IPS-18c (cell line): ENCODE measurements at regions not wholly inside any gene's neighbourhood (a gene's known extent, or its start where the extent isn't known, plus 50 kb on each side); places are given as distances from the start of the nearest gene placed in this dataset.
"Not testable (repeated sequence)": the region's sequence is repeated elsewhere in the genome, so short reads cannot be mapped to it uniquely, and the experiment has no call there.

Experiments
- H3K4me3 ChIP-seq: 2 replicates; pipeline ENCODE4 v1.7.0; 2013; ENCODE audit warnings: low read depth, mild to moderate bottlenecking, low read length, moderate library complexity; ENCODE audit not compliant: insufficient read depth
- H3K9me3 ChIP-seq: one replicate; pipeline ENCODE4 v1.6.1; 2013; ENCODE audit warnings: mild to moderate bottlenecking, low read length, moderate library complexity; ENCODE audit not compliant: control insufficient read depth, insufficient read depth

DNA sequence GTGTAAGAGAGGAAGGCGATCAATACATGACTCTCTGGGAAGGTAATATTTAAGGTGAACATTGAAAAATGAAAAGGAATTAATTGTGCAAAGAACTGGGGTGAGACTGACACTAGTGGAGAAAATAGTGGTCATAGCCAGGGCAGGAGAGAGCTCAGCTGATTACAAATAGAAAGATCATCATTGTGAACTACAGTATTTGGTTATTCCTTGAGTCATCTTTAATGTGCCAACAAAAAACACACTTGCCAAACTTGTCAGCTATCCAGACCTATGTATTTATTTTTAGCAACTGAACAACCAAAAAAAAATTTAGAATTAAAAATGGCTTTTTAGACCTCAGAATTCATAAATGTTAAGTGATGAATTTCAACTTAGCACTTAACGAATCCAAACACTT is 749.8 kb upstream of the CDH9 start:
- Histone ChIP-seq H3K9me3 (no peaks in the 10 kb centered on the region), H3K4me3 (no peak overlapping the region)

DNA sequence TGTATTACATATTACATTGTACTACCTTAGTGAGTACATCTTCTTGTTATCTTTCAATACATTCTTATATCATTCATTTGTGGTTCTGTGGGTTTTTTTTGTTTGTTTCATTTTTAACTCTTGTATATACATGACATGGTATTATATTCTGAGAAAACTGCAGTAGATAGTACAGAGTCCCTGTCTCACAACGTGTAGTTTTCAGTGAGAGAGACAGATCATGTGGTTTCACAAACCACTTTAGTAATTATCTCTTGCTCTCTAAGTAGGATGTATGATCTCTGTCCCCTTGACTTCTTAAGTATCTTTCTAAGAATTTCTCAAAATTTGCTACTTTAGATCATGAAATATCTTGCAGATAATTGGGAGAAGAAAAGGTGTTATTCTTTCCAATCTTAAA is 745.9 kb upstream of the CDH9 start:
- no peaks in the 10 kb centered on the region for H3K9me3 ChIP-seq
- H3K4me3 ChIP-seq: no peak overlapping the region

DNA sequence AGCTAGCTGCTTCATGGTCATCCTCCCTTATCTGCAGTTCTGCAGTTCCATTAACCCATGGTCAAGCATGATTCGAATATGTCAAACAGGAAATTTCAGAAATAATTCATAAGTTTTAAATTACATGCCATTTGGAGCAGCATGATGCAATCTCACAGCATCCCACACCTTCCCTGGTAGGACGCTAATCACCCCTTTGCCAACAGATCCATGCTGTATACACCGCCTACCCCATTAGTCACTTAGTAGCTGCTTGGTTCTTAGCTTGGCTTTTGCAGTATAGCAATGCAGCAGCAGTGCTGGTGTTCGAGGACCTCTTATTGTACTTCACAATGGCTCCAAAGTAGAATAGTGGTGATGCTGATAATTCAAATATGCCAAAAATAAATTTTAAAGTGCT is 739.7 kb upstream of the CDH9 start:
- Histone ChIP-seq H3K9me3 (no peaks in the 10 kb centered on the region), H3K4me3 (no peak overlapping the region)

DNA sequence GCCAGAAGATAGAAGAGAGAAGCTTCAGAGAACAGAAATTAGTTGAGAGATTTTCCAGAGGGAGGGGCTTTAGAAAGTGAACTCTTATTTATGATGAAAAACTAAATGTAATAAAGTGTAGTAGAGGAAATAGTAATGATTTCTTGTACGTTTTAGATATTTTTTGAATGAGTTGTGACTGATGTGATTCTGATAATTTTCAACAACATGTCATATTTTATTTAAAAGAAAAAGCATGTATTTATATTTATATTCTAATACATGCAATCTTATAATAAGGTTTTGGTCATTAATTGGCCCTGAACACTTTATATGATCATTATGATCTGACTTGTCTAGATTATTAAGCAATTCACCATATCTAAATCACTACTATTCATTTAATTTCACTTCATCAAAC is 735.2 kb upstream of the CDH9 start:
- no peak overlapping the region for H3K4me3 ChIP-seq
- no peaks in the 10 kb centered on the region for H3K9me3 ChIP-seq

DNA sequence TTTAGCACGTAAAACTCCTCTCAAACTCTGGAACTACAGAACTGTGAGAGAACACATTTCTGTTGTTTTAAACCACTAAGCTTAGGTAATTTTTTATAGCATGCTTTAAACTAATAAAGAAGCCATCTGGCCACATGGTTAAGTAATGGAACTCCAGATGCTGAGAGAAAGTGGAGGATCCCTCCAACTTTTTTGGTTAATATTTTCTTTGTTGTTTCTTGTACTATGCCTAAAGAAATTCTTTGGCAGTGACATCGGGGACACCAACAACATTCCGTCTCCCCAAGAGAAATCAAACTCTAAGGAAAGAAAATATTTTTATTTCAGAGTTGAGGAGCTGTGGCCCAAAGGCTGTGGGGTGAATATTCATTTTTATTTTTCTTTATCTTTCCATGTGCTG is 734.8 kb upstream of the CDH9 start:
- Histone ChIP-seq H3K9me3 (no peaks in the 10 kb centered on the region), H3K4me3 (no peak overlapping the region)

DNA sequence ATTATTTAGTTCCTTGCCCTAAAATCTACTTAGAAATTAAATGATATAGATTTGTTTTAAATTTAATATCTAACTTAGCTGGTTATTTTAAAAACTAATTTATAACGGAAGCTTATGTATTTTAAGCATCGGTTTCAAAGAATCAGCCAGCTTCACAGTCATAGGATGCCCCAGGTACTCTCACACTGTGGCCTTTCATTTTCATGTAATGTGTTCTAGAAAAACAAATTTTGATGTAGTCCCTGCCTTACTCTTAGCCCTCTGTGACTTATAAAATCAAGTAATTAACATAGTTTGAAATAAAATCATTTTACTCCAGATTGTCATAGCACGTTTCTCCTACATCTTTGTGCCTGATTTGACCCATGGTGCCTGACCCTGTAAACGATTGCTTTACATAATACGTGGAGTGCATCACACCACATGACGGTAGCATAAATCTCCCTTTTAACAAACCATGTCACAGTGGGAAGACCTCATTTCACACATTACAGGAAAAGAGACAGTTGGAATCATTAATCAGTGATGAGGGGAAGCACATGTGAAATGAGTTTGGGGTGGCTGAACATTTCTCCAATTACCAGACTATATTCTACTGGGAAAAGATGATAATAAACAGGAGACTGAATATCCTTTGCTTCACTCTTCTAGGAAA is 731.5 kb upstream of the CDH9 start:
- no peak overlapping the region for H3K4me3 ChIP-seq
- H3K9me3 ChIP-seq: no peaks in the 10 kb centered on the region

DNA sequence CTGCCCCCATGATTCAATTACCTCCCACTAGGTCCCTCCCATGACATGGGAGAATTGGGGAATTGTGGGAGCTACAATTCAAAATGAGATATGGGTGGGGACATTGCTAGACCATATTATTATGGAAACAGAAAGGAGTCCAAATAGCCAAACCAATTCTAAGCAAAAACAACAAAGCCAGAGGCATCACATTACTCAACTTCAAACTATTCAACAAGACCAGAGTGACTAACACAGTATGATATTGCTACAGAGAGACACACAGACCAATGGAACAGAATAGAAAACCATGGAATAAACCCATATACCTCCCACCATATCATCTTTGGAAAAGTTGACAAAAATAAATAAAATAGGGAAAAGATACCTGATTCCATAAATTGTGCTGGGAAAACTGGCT is 710.5 kb upstream of the CDH9 start:
- no peak overlapping the region for H3K4me3 ChIP-seq
- no peaks in the 10 kb centered on the region for H3K9me3 ChIP-seq

DNA sequence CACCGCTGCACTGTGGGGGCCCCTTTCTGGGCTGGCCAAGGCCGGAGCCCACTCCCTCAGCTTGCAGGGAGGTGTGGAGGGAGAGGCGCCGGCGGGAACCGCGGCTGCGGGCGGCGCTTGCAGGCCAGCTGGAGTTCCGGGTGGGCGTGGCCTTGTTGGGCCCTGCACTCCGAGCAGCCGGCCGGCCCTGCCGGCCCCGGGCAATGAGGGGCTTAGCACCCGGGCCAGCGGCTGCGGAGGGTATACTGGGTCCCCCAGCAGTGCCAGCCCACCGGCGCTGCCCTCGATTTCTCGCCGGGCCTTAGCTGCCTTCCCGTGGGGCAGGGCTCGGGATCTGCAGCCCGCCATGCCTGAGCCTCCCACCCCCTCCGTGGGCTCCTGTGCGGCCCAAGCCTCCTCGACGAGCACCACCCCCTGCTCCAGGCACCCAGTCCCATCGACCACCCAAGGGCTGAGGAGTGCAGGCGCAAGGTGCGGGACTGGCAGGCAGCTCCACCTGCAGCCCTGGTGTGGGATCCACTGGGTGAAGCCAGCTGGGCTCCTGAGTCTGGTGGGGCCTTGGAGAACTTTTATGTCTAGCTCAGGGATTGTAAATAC is 705.1 kb upstream of the CDH9 start:
- not testable (repeated sequence) for H3K9me3 ChIP-seq, H3K4me3 ChIP-seq

DNA sequence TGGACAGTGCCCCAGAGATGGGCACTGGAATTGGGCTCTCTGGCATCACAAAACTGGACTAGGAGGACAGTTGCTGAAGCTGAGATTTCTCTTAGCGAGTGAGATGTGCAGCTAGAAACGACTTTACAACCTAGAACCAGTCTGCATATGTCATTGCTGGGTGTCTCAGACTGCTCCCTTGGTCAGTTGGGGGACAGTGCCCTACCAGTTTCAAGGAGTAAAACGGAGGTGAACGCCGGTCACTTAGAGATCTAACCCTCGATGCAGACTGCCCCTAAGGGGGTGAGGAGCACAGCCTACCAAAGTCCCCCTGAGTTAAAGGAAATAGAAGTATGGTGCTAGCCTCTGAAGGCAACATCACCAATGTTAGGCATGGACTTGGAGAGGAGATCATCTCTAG is 704.4 kb upstream of the CDH9 start:
- no peak overlapping the region for H3K4me3 ChIP-seq
- H3K9me3 ChIP-seq: no peaks in the 10 kb centered on the region

DNA sequence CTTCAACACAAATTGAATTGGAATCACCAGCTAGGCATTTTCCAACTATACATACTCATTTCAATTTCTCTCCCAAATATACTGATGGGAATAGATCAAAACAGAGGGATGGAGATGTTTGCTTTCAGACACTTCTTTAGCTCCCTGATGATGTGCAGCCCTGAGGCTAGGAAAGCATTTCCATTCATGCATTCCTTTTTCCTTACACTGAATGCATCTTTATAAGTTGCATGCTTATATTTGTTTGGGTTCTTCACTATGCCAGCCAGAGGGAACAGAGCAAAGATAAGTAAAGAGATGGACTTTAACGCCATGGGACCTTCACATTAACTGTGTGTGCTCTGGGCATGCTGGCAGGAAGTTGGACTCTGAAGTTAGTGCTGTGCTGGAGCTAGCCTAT is 696.5 kb upstream of the CDH9 start:
- Histone ChIP-seq H3K9me3 (no peaks in the 10 kb centered on the region), H3K4me3 (no peak overlapping the region)

DNA sequence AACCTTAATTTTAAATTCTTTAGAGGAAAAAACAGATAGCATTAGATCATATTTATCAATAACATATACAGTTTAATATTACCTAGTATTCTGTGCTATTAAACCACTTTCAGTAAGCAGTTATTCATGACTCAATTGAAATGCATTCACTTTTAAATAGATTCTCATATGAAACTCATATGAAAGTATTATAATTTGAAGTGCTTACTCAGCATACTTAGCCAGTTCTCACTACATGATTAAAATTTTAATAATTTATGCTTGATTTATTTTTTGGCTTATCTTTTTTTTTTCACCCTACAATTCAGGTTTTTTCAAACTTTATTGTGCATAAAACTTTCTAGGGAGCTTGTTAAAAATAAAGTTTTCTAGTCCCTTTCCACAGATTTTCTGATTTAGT is 694.9 kb upstream of the CDH9 start:
- Histone ChIP-seq H3K9me3 (no peaks in the 10 kb centered on the region), H3K4me3 (no peak overlapping the region)

DNA sequence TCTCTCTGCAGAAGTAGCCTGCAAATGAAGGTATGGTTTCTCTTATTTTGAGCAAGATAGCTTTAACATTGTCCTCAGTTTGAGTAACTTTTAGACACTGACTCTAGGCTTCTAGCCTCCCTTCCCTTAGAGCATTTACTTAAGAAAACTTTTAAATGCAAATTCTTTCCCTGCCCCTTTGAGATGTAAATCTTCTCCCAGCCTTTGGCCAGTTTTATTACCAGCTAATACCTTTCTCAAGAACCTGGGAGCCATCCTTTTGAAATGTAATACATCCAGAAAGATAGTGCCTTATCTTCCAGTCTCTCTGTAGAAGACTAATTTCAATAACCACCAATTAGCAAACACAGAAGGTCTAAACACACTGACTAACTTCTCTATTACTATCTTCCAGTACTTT is 688.9 kb upstream of the CDH9 start:
- H3K9me3 ChIP-seq: no peaks in the 10 kb centered on the region

DNA sequence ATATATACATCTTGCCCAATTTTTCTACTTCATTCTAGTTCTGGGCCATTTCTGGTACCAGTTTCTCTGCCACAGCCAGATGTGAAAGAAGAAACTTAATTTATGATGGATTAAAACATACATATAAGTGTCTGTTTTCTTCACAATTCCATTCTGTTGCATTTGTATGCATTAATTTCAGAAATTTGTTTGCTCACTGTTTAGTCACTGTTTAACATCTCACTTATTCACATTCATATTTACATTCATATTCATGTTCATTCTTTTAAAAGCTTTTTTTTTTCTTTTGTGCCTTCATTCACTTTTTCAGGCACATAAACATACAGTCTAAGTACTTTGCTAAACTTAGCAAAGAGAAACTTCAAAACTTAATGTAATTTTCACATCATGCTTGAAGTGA is 684.0 kb upstream of the CDH9 start:
- Histone ChIP-seq H3K4me3 (no peak overlapping the region), H3K9me3 (no peaks in the 10 kb centered on the region)

More for the DNA sequence above, 688.9 kb upstream of the CDH9 start:
- H3K4me3 ChIP-seq: no peak overlapping the region

DNA sequence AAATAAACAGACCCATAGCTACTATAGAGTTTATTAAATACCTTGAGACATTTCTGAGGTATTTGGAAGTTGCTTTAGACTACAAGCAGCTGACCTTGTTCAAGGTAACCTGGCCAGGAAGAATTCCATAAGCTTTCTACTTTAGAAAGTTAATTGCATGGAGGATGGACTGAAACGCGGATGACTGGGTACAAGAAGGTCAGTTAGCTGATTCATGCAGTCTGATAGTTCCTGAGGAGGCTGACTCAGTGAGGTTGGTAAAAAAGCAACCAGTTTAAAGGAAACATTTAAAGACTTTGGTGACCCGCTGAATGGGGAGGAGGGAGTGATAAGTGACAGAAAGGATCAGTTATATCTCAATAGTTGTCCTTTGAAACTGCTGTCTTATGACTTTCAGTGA is 670.1 kb upstream of the CDH9 start:
- H3K9me3 ChIP-seq: no peaks in the 10 kb centered on the region
- H3K4me3 ChIP-seq: no peak overlapping the region

DNA sequence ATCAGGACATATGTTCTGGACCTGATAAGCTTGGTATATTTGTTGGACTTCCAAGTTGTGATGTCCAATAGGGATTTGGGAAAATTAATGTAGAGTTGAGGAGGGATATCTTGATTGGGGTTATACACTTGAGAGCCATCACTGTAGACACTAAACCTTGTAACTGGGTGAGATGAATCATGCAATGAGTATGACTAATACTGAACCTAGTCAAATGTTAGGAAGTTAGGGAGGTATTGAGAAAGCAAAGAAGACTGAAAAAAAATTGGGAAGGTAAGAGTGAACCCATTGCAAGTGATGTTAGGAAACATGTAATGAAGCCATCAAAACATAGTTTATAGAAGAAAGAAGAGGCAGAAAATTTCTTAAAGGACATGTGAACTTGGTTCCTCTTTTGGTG is 668.4 kb upstream of the CDH9 start:
- Histone ChIP-seq H3K9me3 (no peaks in the 10 kb centered on the region), H3K4me3 (no peak overlapping the region)

DNA sequence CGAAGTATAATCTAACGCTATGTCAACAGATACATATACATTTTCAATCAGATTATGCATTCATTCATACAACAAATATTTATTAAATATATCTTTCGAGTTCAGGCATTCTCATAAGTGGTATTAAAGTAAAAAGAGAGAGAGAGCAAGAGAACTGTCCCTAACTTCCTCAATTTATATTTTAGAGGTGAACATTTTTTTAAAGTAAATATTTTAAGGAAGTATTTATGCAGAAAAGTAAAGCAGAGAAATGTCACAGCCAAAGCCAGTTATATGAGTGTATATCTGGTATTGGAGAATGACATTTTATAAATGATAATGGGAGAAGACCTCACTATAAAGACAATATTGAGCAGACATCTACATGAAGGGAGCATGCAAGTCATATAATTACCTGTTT is 667.3 kb upstream of the CDH9 start:
- H3K4me3 ChIP-seq: no peak overlapping the region
- H3K9me3 ChIP-seq: no peaks in the 10 kb centered on the region

DNA sequence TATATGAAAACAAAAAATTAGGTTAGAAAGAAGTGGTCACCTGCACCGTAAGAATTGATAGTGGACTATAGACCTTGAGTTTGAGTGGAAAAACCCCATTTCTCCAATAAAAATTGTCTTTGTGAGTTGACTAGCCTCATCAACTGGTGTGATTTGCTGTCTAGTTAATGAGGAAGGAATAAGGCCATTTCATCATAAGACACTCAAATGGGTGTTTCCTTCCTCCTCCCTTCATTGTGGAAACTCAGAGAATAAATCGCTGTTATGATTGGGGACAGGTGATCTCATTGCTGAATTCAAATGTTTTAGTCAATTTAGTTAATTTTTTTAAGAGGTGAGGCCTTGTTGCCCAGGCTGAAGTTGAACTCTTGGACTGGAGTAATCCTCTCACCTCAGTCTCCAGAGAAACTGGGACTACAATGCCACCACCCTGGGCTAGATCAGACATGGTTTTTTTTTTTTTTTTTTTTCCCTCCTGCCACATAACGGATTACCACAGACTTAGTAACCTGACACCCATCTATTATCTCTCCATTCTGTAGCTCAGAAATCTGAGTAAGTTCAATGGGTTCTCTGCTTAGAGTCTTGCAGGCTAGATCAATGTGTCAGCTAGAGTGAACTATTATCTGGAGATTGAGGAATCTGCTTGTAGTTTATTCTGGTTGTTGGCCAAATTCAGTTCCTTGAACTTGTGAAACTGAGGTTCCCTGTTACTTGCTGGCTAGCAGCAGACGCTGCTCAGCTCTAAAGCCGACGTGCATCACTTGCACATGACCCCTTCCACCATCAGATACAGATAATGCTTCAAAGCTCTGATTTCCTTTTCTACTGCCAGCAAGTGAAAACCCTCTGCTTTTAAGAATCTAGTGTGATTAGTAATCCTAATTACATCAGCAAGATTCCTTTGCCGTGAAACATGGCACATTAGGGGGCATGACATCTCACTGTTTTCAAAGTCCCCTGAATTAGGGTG is 663.8 kb upstream of the CDH9 start:
- Histone ChIP-seq H3K9me3 (no peaks in the 10 kb centered on the region), H3K4me3 (no peak overlapping the region)

DNA sequence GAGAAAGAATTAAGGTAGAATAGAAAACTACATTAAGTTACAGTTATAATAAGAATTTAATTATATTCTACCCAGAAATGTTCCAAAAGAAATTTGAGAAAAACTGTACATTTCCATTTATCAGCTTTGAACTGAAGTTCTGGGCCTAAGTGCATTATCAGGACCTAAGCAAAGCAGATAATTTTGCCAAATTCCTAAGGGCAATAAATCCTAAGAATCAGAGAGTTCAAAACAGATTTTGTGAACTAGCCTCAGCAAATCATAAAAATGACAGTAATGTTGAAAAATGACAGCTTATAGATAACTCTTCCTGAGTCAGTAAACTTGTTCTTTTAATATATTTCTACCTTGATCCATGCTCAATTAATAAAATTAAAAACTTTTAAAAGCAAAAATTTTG is 662.1 kb upstream of the CDH9 start:
- H3K9me3 ChIP-seq: no peaks in the 10 kb centered on the region
- no peak overlapping the region for H3K4me3 ChIP-seq
